ENCODE measurements at regions not wholly inside any gene's neighbourhood (a gene's known extent, or its start where the extent isn't known, plus 50 kb on each side); places are given as distances from the start of the nearest gene placed in this dataset.

DNA sequence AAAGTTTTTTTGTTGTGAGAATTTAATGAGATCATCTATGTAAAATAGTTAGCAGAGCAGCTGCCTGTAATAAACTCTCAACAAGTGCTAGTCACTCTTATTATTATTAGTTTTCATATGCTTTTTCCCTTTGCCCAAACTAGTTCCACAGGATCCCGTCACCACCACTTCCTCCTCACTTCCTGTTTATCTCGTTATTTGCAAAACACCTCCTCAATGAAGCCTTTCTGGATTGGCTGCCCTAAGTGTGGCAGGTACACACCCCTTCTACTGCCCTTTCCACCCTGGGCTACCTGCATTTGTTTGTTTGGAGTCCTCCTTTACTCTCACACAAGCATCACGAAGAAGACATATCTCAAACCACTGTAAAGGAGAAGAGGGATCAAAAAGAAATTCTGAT lies 54.4 kb upstream of the KLF3 start:
- no peak for DNase-seq

DNA sequence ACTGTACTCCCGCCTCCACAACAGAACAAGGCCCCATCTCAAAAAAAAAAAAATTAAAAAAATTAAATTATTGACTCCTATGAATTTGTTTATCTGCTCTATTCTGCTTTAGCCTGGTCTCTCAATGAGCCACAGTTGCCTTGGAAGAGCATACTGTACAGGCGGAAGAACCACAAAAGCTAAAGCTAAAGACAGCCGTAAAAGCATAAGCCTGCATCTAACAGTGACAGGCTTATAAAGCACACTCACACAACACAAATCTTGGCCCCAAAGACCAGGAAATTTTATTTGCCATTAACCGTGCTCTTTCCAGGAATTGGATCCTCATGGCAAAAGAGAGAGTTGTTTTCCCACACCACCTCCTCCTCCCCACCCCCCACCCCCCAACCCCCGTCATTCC lies 53.5 kb upstream of the KLF3 start:
- DNase-seq = no peak

DNA sequence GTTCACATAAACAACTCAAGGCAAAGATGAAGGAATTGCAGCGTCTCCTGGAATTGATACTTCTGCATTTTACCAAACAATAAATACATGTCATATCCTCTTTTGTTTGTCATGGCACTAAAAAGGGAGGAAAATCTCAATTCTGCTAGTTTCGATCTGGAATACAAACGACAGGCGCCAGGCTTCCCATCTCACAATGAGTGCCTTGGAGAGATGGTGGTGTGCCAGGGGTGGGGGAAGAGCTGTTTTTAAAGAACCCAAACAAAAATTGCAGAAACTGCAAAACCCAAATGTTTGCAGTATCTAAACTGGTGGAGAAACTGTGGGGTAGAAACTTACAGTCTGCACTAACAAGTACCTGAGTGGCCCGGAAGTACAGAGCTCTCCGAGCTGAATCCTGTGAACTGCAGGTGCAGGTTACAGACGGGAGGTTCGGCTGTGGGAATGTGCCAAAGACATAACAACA lies 53.0 kb upstream of the KLF3 start:
- no peak for DNase-seq

DNA sequence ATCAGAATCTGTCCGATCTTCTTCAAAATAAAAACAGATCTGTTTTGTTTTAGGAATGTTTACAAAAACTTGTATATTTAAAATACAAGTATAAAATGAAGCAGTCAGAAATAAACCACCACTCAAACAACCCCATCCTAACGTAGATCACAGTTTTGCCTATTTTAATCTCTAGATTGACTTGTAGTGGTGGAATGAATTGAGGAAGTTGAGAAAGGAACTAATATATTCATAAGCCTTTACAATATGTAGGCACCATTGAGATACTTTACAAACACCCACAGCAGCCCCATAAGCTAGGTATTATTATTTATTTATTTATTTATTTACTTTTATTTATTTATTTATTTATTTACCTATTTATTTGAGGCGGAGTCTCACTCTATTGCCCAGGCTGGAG lies 52.3 kb upstream of the KLF3 start:
- no peak for DNase-seq

DNA sequence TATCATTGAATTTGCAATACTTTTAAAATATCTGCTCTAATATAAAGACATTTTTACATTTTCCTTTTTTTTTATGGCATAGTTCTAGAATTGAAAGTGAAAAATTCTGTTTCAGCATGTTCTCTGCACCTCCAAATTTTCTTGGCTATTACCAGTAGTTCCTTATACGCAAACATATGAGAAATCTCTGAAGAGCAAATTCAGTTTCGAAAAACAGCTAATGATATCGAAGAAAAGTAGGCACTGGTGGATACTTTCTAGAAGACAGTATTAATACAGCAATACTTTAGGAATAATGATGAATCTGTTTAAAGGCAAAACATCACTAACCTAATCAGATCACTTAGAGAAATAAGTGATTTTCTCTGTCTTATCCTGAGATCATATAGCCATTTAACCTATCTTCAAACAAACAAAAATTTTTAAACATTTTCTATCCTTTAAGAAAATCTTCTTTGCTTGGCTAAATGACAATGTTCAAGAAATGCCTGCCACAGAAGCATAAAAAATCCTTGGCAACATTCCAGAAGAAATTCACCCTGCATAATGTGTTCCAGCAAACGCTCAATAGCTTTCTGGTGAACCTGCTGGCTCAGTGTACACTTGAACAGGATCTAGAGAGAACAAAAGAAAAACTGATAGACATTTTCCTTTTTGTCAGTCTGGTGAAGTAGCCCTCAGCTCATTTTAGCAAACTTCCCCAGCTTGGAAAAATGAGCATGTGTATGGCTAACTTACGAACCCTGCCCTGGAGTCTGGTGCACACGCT lies 51.2 kb upstream of the KLF3 start:
- DNase-seq = no peak
